Stimulated activated memory B cell treated with anti-CD40 and anti-IgM and Interleukin-4, amounts not matched to agents 10 μg/mL and 1 μg/mL and 100 μg/mL, for 72 hours (primary cell): ENCODE measurements at regions not wholly inside any gene's neighbourhood (a gene's known extent, or its start where the extent isn't known, plus 50 kb on each side); places are given as distances from the start of the nearest gene placed in this dataset.

Experiments
- ATAC-seq: fragments of 150-1000 bp; cut with Tn5 transposase; 2 replicates; pipeline ENCODE4 v1.10.0; 2021
- H3K27ac Mint-ChIP-seq: one replicate; pipeline ENCODE4 v1.8.0; 2022; ENCODE audit warnings: mild to moderate bottlenecking, mixed read lengths
- H3K27me3 Mint-ChIP-seq: one replicate; pipeline ENCODE4 v1.8.0; 2022; ENCODE audit warnings: mixed read lengths
- H3K36me3 Mint-ChIP-seq: one replicate; pipeline ENCODE4 v1.8.0; 2022; ENCODE audit warnings: mixed read lengths
- H3K4me1 Mint-ChIP-seq: one replicate; pipeline ENCODE4 v1.8.0; 2022; ENCODE audit warnings: mixed read lengths
- H3K4me3 Mint-ChIP-seq: one replicate; pipeline ENCODE4 v1.8.0; 2022; ENCODE audit warnings: mild to moderate bottlenecking, moderate library complexity, mixed read lengths
- H3K9me3 Mint-ChIP-seq: one replicate; pipeline ENCODE4 v1.8.0; 2022; ENCODE audit warnings: mixed read lengths

GRCh38 chr3:25338158-25338725 is 89.8 kb upstream of the RARB start:
- no peak overlapping the region for H3K27ac Mint-ChIP-seq
- H3K36me3 Mint-ChIP-seq, result no peaks in the 10 kb centered on the region
- H3K4me3 Mint-ChIP-seq, result no peak overlapping the region

GRCh38 chr3:25339225-25339624 is 88.8 kb upstream of the RARB start:
- Mint-ChIP-seq H3K9me3 (peaks cover 3% of the 10 kb centered on the region), H3K4me3 (no peak overlapping the region), H3K27me3 (no peaks in the 10 kb centered on the region), H3K4me1 (no peaks in the 10 kb centered on the region), H3K27ac (no peak overlapping the region), H3K36me3 (no peaks in the 10 kb centered on the region)
- no peak for ATAC-seq

More at GRCh38 chr3:25338158-25338725, 89.8 kb upstream of the RARB start:
- H3K4me1 Mint-ChIP-seq, result no peaks in the 10 kb centered on the region
- peaks cover 3% of the 10 kb centered on the region for H3K9me3 Mint-ChIP-seq
- no peak for ATAC-seq
- H3K27me3 Mint-ChIP-seq, result no peaks in the 10 kb centered on the region

- Mint-ChIP-seq H3K36me3 (no peaks in the 10 kb centered on the region), H3K9me3 (peaks cover 5% of the 10 kb centered on the region), H3K27ac (no peak overlapping the region), H3K4me1 (no peaks in the 10 kb centered on the region), H3K27me3 (no peaks in the 10 kb centered on the region), H3K4me3 (no peak overlapping the region)
- no peak for ATAC-seq
Observed at GRCh38 chr3:25344670-25345069, 83.4 kb upstream of the RARB start.

- no peaks in the 10 kb centered on the region for H3K4me1 Mint-ChIP-seq
- H3K9me3 Mint-ChIP-seq, result peaks cover 3% of the 10 kb centered on the region
- H3K27ac Mint-ChIP-seq, result no peak overlapping the region
- no peaks in the 10 kb centered on the region for H3K27me3 Mint-ChIP-seq
- ATAC-seq, result no peak
- no peaks in the 10 kb centered on the region for H3K36me3 Mint-ChIP-seq
- no peak overlapping the region for H3K4me3 Mint-ChIP-seq
Observed at GRCh38 chr3:25349095-25349494, 79.0 kb upstream of the RARB start.

GRCh38 chr3:25349828-25350724 is 78.0 kb upstream of the RARB start:
- Mint-ChIP-seq H3K27ac (no peak overlapping the region), H3K4me1 (no peaks in the 10 kb centered on the region), H3K27me3 (no peaks in the 10 kb centered on the region), H3K36me3 (no peaks in the 10 kb centered on the region), H3K9me3 (peaks cover 3% of the 10 kb centered on the region), H3K4me3 (no peak overlapping the region)
- ATAC-seq, result no peak

- no peaks in the 10 kb centered on the region for H3K36me3 Mint-ChIP-seq
- no peak for ATAC-seq
- H3K27me3 Mint-ChIP-seq, result no peaks in the 10 kb centered on the region
- no peak overlapping the region for H3K4me3 Mint-ChIP-seq
- no peak overlapping the region for H3K27ac Mint-ChIP-seq
- H3K4me1 Mint-ChIP-seq, result no peaks in the 10 kb centered on the region
- peaks cover 3% of the 10 kb centered on the region for H3K9me3 Mint-ChIP-seq
Observed at GRCh38 chr3:25350725-25351114, 77.3 kb upstream of the RARB start.

GRCh38 chr3:25354071-25354470 is 74.0 kb upstream of the RARB start:
- H3K27me3 Mint-ChIP-seq, result no peaks in the 10 kb centered on the region
- no peak overlapping the region for H3K4me3 Mint-ChIP-seq
- peaks cover 8% of the 10 kb centered on the region for H3K9me3 Mint-ChIP-seq
- no peaks in the 10 kb centered on the region for H3K4me1 Mint-ChIP-seq
- H3K27ac Mint-ChIP-seq, result no peak overlapping the region
- H3K36me3 Mint-ChIP-seq, result no peaks in the 10 kb centered on the region
- ATAC-seq, result no peak

- H3K36me3 Mint-ChIP-seq, result no peaks in the 10 kb centered on the region
- peaks cover 14% of the 10 kb centered on the region for H3K9me3 Mint-ChIP-seq
- no peaks in the 10 kb centered on the region for H3K4me1 Mint-ChIP-seq
- H3K27ac Mint-ChIP-seq, result no peak overlapping the region
- H3K27me3 Mint-ChIP-seq, result no peaks in the 10 kb centered on the region
- H3K4me3 Mint-ChIP-seq, result no peak overlapping the region
- ATAC-seq, result no peak
Observed at GRCh38 chr3:25355034-25355885, 72.8 kb upstream of the RARB start.

GRCh38 chr3:25355998-25356397 is 72.1 kb upstream of the RARB start:
- no peaks in the 10 kb centered on the region for H3K36me3 Mint-ChIP-seq
- no peak for ATAC-seq
- no peak overlapping the region for H3K27ac Mint-ChIP-seq
- no peaks in the 10 kb centered on the region for H3K4me1 Mint-ChIP-seq
- H3K9me3 Mint-ChIP-seq, result peaks cover 16% of the 10 kb centered on the region
- no peak overlapping the region for H3K4me3 Mint-ChIP-seq
- H3K27me3 Mint-ChIP-seq, result no peaks in the 10 kb centered on the region

- no peak overlapping the region for H3K27ac Mint-ChIP-seq
- H3K4me1 Mint-ChIP-seq, result no peaks in the 10 kb centered on the region
- H3K36me3 Mint-ChIP-seq, result no peaks in the 10 kb centered on the region
- no peak overlapping the region for H3K4me3 Mint-ChIP-seq
- H3K9me3 Mint-ChIP-seq, result peaks cover 21% of the 10 kb centered on the region
- H3K27me3 Mint-ChIP-seq, result no peaks in the 10 kb centered on the region
- no peak for ATAC-seq
Observed at GRCh38 chr3:25362118-25362517, 65.9 kb upstream of the RARB start.

GRCh38 chr3:25365636-25366035 is 62.4 kb upstream of the RARB start:
- Mint-ChIP-seq H3K36me3 (no peaks in the 10 kb centered on the region), H3K27me3 (no peaks in the 10 kb centered on the region), H3K27ac (no peak overlapping the region), H3K4me1 (no peaks in the 10 kb centered on the region), H3K4me3 (no peak overlapping the region), H3K9me3 (peaks cover 6% of the 10 kb centered on the region)
- ATAC-seq, result no peak

GRCh38 chr3:25367025-25367424 is 61.0 kb upstream of the RARB start:
- Mint-ChIP-seq H3K4me1 (no peaks in the 10 kb centered on the region), H3K9me3 (peaks cover 3% of the 10 kb centered on the region), H3K36me3 (no peaks in the 10 kb centered on the region), H3K4me3 (no peak overlapping the region), H3K27ac (no peak overlapping the region), H3K27me3 (no peaks in the 10 kb centered on the region)
- ATAC-seq, result no peak

GRCh38 chr3:25372167-25372566 is 55.9 kb upstream of the RARB start:
- no peak for ATAC-seq
- Mint-ChIP-seq H3K4me1 (no peaks in the 10 kb centered on the region), H3K9me3 (peaks cover 8% of the 10 kb centered on the region), H3K27ac (no peak overlapping the region), H3K4me3 (no peak overlapping the region), H3K36me3 (no peaks in the 10 kb centered on the region), H3K27me3 (no peaks in the 10 kb centered on the region)

- Mint-ChIP-seq H3K9me3 (peaks cover 12% of the 10 kb centered on the region), H3K4me3 (no peak overlapping the region), H3K36me3 (no peaks in the 10 kb centered on the region), H3K27ac (no peak overlapping the region), H3K27me3 (no peaks in the 10 kb centered on the region), H3K4me1 (no peaks in the 10 kb centered on the region)
- no peak for ATAC-seq
Observed at GRCh38 chr3:25376340-25376739, 51.7 kb upstream of the RARB start.

GRCh38 chr3:25377042-25377441 is 51.0 kb upstream of the RARB start:
- peaks cover 15% of the 10 kb centered on the region for H3K9me3 Mint-ChIP-seq
- no peak overlapping the region for H3K27ac Mint-ChIP-seq
- H3K27me3 Mint-ChIP-seq, result no peaks in the 10 kb centered on the region
- no peak overlapping the region for H3K4me3 Mint-ChIP-seq
- no peak for ATAC-seq
- H3K36me3 Mint-ChIP-seq, result no peaks in the 10 kb centered on the region
- H3K4me1 Mint-ChIP-seq, result no peaks in the 10 kb centered on the region
